H1 (cell line): ENCODE measurements at regions not wholly inside any gene's neighbourhood (a gene's known extent, or its start where the extent isn't known, plus 50 kb on each side); places are given as distances from the start of the nearest gene placed in this dataset.

Source experiments
- CTCF ChIA-PET: fragments of 300-600 bp; sonication (Branson Sonifier 250); formaldehyde crosslinking; loops from one replicate; lab custom pipeline; 2021; ENCODE audit not compliant: partially characterized antibody; lab: Charles Lee
- POLR2A ChIA-PET: fragments of 300-600 bp; sonication (Branson Sonifier 250); formaldehyde crosslinking; loops from one replicate; lab custom pipeline; 2021; ENCODE audit warnings: inconsistent platforms; ENCODE audit not compliant: partially characterized antibody; lab: Charles Lee
- DNase-seq, 2 experiments: peaks; one replicate each; pipeline versions ENCODE4 v3.0.0 to v3.0.0-alpha.2; 2010 to 2022; ENCODE audit warnings: low spot score in 2 of 2, low read depth in 1 of 2, mixed read lengths in 1 of 2
- FAIRE-seq: peaks from 2 replicates; lab custom pipeline; 2011; peaks lifted over from hg19 to GRCh38; lab: Jason Lieb, UNC
- H2AFZ ChIP-seq: 2 replicates; pipeline ENCODE4 v1.8.1; 2012; ENCODE audit warnings: low read length, inconsistent platforms
- H2AK5ac ChIP-seq: 2 replicates; pipeline ENCODE4 v1.6.1; 2013; ENCODE audit warnings: low read depth, low read length
- H2BK120ac ChIP-seq: replicated peaks from 2 replicates; pipeline ENCODE3; 2013; ENCODE audit warnings: low read depth, low read length, inconsistent platforms
- H2BK12ac ChIP-seq: 2 replicates; pipeline ENCODE4 v1.6.1; 2013; ENCODE audit warnings: low read depth, low read length
- H2BK15ac ChIP-seq: 2 replicates; pipeline ENCODE4 v1.6.1; 2013; ENCODE audit warnings: low read length
- H2BK20ac ChIP-seq: 2 replicates; pipeline ENCODE4 v1.6.1; 2013; ENCODE audit warnings: low read length
- H2BK5ac ChIP-seq: 2 replicates; pipeline ENCODE4 v1.6.1; 2013; ENCODE audit warnings: low read depth, low read length
- H3K14ac ChIP-seq: 2 replicates; pipeline ENCODE4 v1.6.1; 2013; ENCODE audit warnings: inconsistent platforms; ENCODE audit not compliant: insufficient read length
- H3K18ac ChIP-seq: 2 replicates; pipeline ENCODE4 v1.6.1; 2013; ENCODE audit warnings: low read length; ENCODE audit errors: extremely low read depth
- H3K23ac ChIP-seq: 2 replicates; pipeline ENCODE4 v1.6.1; 2013; ENCODE audit warnings: inconsistent platforms; ENCODE audit not compliant: insufficient read length
- H3K23me2 ChIP-seq: 2 replicates; pipeline ENCODE4 v1.6.1; 2013; ENCODE audit warnings: low read depth, low read length
- H3K27ac ChIP-seq: 2 replicates; pipeline ENCODE4 v1.6.1; 2011; ENCODE audit warnings: low read depth, low read length, inconsistent platforms
- H3K27me3 ChIP-seq, 4 experiments: replicated peaks in 1 of 4; 1 replicate in 1 of 4; 2 replicates in 3 of 4; pipeline versions ENCODE4 v1.6.1 to v1.8.1; 2011 to 2013; ENCODE audit warnings: low read length in 3 of 4, mild to moderate bottlenecking in 3 of 4, inconsistent platforms in 2 of 4, mixed read lengths in 2 of 4, moderate library complexity in 1 of 4; ENCODE audit not compliant: control insufficient read depth in 3 of 4, insufficient read depth in 3 of 4; ENCODE audit errors: extremely low read depth in 1 of 4
- H3K36me3 ChIP-seq, 4 experiments: 2 replicates each; pipeline versions ENCODE4 v1.6.1 to v1.8.1; 2011 to 2013; ENCODE audit warnings: mild to moderate bottlenecking in 4 of 4, low read length in 3 of 4, moderate library complexity in 2 of 4, control low read depth in 1 of 4, inconsistent platforms in 1 of 4; ENCODE audit not compliant: insufficient read depth in 4 of 4, control insufficient read depth in 2 of 4
- H3K4ac ChIP-seq: replicated peaks from 2 replicates; pipeline ENCODE3; 2013; ENCODE audit warnings: low read length, low read depth, mixed read lengths, inconsistent platforms; ENCODE audit not compliant: insufficient read length
- H3K4me1 ChIP-seq, 4 experiments: replicated peaks in 1 of 4; 1 replicate in 1 of 4; 2 replicates in 3 of 4; pipeline versions ENCODE4 v1.6.1 to v1.8.1; 2011 to 2013; ENCODE audit warnings: low read length in 3 of 4, inconsistent platforms in 2 of 4, mixed read lengths in 1 of 4; ENCODE audit not compliant: insufficient read depth in 4 of 4, control insufficient read depth in 3 of 4
- H3K4me2 ChIP-seq, 2 experiments: 2 replicates each; pipeline versions ENCODE4 v1.6.1 to v1.8.1; 2011 to 2013; ENCODE audit warnings: low read depth in 2 of 2, low read length in 2 of 2, control low read depth in 1 of 2, inconsistent platforms in 1 of 2, mild to moderate bottlenecking in 1 of 2; ENCODE audit not compliant: insufficient read depth in 1 of 2
- H3K4me3 ChIP-seq, 4 experiments: fragments of 200-600, 300-600 bp in 1 of 4; sonication (generic), shearing (Covaris generic), sonication (Bioruptor Twin) in 1 of 4; 2 replicates each; pipeline versions ENCODE4 v1.5.1 to v1.8.1; 2011 to 2016; ENCODE audit warnings: low read length in 4 of 4, low read depth in 3 of 4, control low read depth in 2 of 4, inconsistent platforms in 2 of 4, mild to moderate bottlenecking in 2 of 4, mixed read lengths in 1 of 4, moderate library complexity in 1 of 4; ENCODE audit not compliant: insufficient read depth in 2 of 4; ENCODE audit errors: extremely low read depth in 1 of 4
- H3K56ac ChIP-seq: replicated peaks from 2 replicates; pipeline ENCODE3; 2013; ENCODE audit warnings: low read depth, mild to moderate bottlenecking, mixed read lengths, low read length, inconsistent platforms; ENCODE audit not compliant: insufficient read length
- H3K79me1 ChIP-seq: 2 replicates; pipeline ENCODE4 v1.6.1; 2013; ENCODE audit warnings: low read depth, low read length, control low read depth
- H3K79me2 ChIP-seq, 2 experiments: 2 replicates each; pipeline versions ENCODE4 v1.6.1 to v1.8.1; 2012 to 2013; ENCODE audit warnings: low read length in 2 of 2, mild to moderate bottlenecking in 2 of 2, inconsistent platforms in 1 of 2; ENCODE audit not compliant: insufficient read depth in 2 of 2, control insufficient read depth in 1 of 2
- H3K9ac ChIP-seq, 4 experiments: replicated peaks in 1 of 4; 1 replicate in 1 of 4; 2 replicates in 3 of 4; pipeline versions ENCODE4 v1.6.1 to v1.8.1; 2011 to 2013; ENCODE audit warnings: low read depth in 3 of 4, low read length in 3 of 4, control low read depth in 2 of 4, mild to moderate bottlenecking in 2 of 4, moderate library complexity in 2 of 4, inconsistent platforms in 1 of 4; ENCODE audit errors: extremely low read depth in 1 of 4
- H3K9me3 ChIP-seq, 2 experiments: 2 replicates each; pipeline versions ENCODE4 v1.6.1 to v1.8.1; 2012 to 2013; ENCODE audit warnings: mild to moderate bottlenecking in 2 of 2, moderate library complexity in 2 of 2, control low read depth in 1 of 2, inconsistent platforms in 1 of 2, low read depth in 1 of 2, low read length in 1 of 2, mixed read lengths in 1 of 2; ENCODE audit not compliant: insufficient read depth in 2 of 2
- H4K20me1 ChIP-seq, 2 experiments: replicated peaks in 1 of 2; 2 replicates each; pipeline versions ENCODE3 to v1.8.1; 2011 to 2013; ENCODE audit warnings: inconsistent platforms in 2 of 2, low read length in 2 of 2, mild to moderate bottlenecking in 1 of 2; ENCODE audit not compliant: insufficient read depth in 2 of 2, control insufficient read depth in 1 of 2
- H4K5ac ChIP-seq: 2 replicates; pipeline ENCODE4 v1.6.1; 2013; ENCODE audit warnings: low read length, low read depth, mixed read lengths, inconsistent platforms; ENCODE audit not compliant: insufficient read length
- H4K8ac ChIP-seq: 2 replicates; pipeline ENCODE4 v1.8.0; 2013; ENCODE audit warnings: mild to moderate bottlenecking, moderate library complexity, low read length, inconsistent platforms; ENCODE audit not compliant: insufficient read depth; ENCODE audit errors: extremely low read depth
- H4K91ac ChIP-seq: replicated peaks from 2 replicates; pipeline ENCODE3; 2013; ENCODE audit warnings: low read length, mixed read lengths, inconsistent platforms; ENCODE audit not compliant: insufficient read length
- CHD1 ChIP-seq: IDR thresholded peaks from 2 replicates; pipeline ENCODE4 v1.6.1; 2012; ENCODE audit warnings: low read depth, low read length, improper control_type of control experiment
- CHD2 ChIP-seq: IDR thresholded peaks from 2 replicates; pipeline ENCODE4 v1.6.1; 2012; ENCODE audit warnings: low read length, improper control_type of control experiment
- FOSL1 ChIP-seq: IDR thresholded peaks from 2 replicates; pipeline ENCODE4 v1.6.1; 2011; ENCODE audit warnings: mild to moderate bottlenecking, low read depth, low read length, moderate library complexity; ENCODE audit not compliant: insufficient read depth
- JUND ChIP-seq: IDR thresholded peaks from 2 replicates; pipeline ENCODE4 v1.6.1; 2011; ENCODE audit warnings: mild to moderate bottlenecking, improper control_type of control experiment, low read length
- MAFK ChIP-seq: IDR thresholded peaks from 2 replicates; pipeline ENCODE4 v1.6.1; 2012; ENCODE audit warnings: low read depth, mild to moderate bottlenecking, improper control_type of control experiment, low read length
- RXRA ChIP-seq: IDR thresholded peaks from 2 replicates; pipeline ENCODE4 v1.6.1; 2011; ENCODE audit warnings: low read depth, mild to moderate bottlenecking, low read length, moderate library complexity; ENCODE audit not compliant: insufficient read depth
- SAP30 ChIP-seq: fragments of 300-600 bp; sonication (generic); IDR thresholded peaks from 2 replicates; pipeline ENCODE4 v1.7.1; 2012; ENCODE audit warnings: low read length, moderate library complexity, mild to moderate bottlenecking, inconsistent platforms; ENCODE audit not compliant: insufficient read depth, insufficient replicate concordance
- SIN3A ChIP-seq, 2 experiments: IDR thresholded peaks in 1 of 2; conservative IDR thresholded peaks in 1 of 2; 2 replicates each; pipeline ENCODE4 v1.6.1; 2011 to 2012; ENCODE audit warnings: low read length in 2 of 2, improper control_type of control experiment in 1 of 2, low read depth in 1 of 2, mild to moderate bottlenecking in 1 of 2
- TAF1 ChIP-seq: IDR thresholded peaks from 2 replicates; pipeline ENCODE4 v1.6.1; 2011; ENCODE audit warnings: mild to moderate bottlenecking, low read depth, low read length
- TAF7 ChIP-seq: optimal IDR thresholded peaks from 2 replicates; pipeline ENCODE3; 2011; ENCODE audit warnings: low read depth, mild to moderate bottlenecking, inconsistent platforms, low read length, moderate library complexity, borderline replicate concordance
- WGBS, 2 experiments: shearing (Covaris generic) in 1 of 2; methylation state at CpG; one replicate each; pipeline versions ENCODE4 v1.1.6 to v1.1.7; 2013 to 2015; ENCODE audit warnings: low lambda C conversion rate in 2 of 2, mixed read lengths in 2 of 2, inconsistent platforms in 1 of 2, low coverage in 1 of 2, missing lambda C conversion rate in 1 of 2; ENCODE audit not compliant: insufficient replicate concordance in 2 of 2, insufficient coverage in 1 of 2, insufficient read length in 1 of 2; ENCODE audit errors: extremely low coverage in 1 of 2, missing lambda C conversion rate in 1 of 2; 5-methylcytosine and 5-hydroxymethylcytosine counted together
- TF ChIP-seq, protein P1 (sequence below): IDR thresholded peaks from 2 replicates; pipeline ENCODE4 v1.6.1; 2012; ENCODE audit warnings: low read length, inconsistent platforms

DNA sequence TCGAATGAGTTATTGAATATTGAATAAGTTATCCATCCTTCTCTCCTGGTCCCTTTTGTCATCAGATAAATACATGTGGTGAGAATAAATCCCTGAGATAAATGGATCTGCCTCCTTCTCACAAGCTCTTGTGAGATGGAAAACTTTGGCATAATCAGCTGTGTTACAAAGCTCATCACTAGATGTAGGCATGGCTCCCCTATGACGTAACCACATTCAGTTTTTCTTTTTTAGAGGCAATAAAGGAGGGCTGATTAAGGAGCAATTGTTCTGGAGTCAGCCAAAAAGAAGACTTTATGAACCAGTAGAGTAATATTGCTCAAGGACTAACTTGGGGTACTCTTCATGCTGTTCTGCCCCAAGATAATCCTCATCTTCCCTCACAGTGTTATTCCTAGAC, 90.5 kb upstream of the GATB start:
- no peak overlapping the region for H3K4ac ChIP-seq
- no peaks in the 10 kb centered on the region for H3K27me3 ChIP-seq
- POLR2A ChIA-PET = interaction anchor here (1.0 kb wide), 1 partner anchor 20 kb away, joined by 3 read pairs; no protein-coding TSS in a partner anchor
- H4K20me1 ChIP-seq = no peaks in the 10 kb centered on the region
- no peaks in the 10 kb centered on the region for H3K79me1 ChIP-seq
- H2BK5ac ChIP-seq = no peak overlapping the region
- H3K18ac ChIP-seq = no peak overlapping the region
- H2BK120ac ChIP-seq = no peak overlapping the region
- no peak overlapping the region for H3K14ac ChIP-seq
- H4K8ac ChIP-seq = no peak overlapping the region
- H2BK20ac ChIP-seq = no peak overlapping the region
- no peaks in the 10 kb centered on the region for H3K36me3 ChIP-seq
- 85% methylated on average over 2 of the region's 2 CpGs; no CpG with 5 or more reads in 1 of the 2 experiments for WGBS, 2 experiments
- H2AFZ ChIP-seq = no peak overlapping the region
- no peak overlapping the region for H3K4me3 ChIP-seq
- no peaks in the 10 kb centered on the region for H3K23me2 ChIP-seq
- H3K9ac ChIP-seq = no peak overlapping the region
- H4K91ac ChIP-seq = no peak overlapping the region
- no peak for FAIRE-seq
- no peak overlapping the region for H2BK12ac ChIP-seq
- CTCF ChIA-PET = interaction anchor here (1.4 kb wide), 1 partner anchor 49 kb away, joined by 6 read pairs; no protein-coding TSS in a partner anchor
- H2AK5ac ChIP-seq = no peak overlapping the region
- no peak overlapping the region for H3K4me2 ChIP-seq
- H3K27ac ChIP-seq = no peak overlapping the region
- no peak overlapping the region for H3K56ac ChIP-seq
- no peaks in the 10 kb centered on the region for H3K9me3 ChIP-seq
- no peaks in the 10 kb centered on the region for H3K4me1 ChIP-seq
- no peaks in the 10 kb centered on the region for H3K79me2 ChIP-seq
- H2BK15ac ChIP-seq = no peak overlapping the region
- DNase-seq = no peak
- no peak overlapping the region for H3K23ac ChIP-seq
- no peak overlapping the region for H4K5ac ChIP-seq
- TF ChIP-seq CHD2 (no peak), TAF1 (no peak), CHD1 (no peak), FOSL1 (no peak), SAP30 (no peak), SIN3A (conservative IDR thresholded peaks at IDR 0.05 in 1 of 2, IDR thresholded peaks at IDR 0.05 in 1 of 2; ENCODE audit: low read depth in 1 of 2, low read length in 2 of 2) (no peak), JUND (no peak), TAF7 (no peak), RXRA (no peak), MAFK (no peak)
- TF ChIP-seq, protein P1, sequence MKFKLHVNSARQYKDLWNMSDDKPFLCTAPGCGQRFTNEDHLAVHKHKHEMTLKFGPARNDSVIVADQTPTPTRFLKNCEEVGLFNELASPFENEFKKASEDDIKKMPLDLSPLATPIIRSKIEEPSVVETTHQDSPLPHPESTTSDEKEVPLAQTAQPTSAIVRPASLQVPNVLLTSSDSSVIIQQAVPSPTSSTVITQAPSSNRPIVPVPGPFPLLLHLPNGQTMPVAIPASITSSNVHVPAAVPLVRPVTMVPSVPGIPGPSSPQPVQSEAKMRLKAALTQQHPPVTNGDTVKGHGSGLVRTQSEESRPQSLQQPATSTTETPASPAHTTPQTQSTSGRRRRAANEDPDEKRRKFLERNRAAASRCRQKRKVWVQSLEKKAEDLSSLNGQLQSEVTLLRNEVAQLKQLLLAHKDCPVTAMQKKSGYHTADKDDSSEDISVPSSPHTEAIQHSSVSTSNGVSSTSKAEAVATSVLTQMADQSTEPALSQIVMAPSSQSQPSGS = no peak
